Fibroblast of mammary gland (primary cell): ENCODE measurements at regions not wholly inside any gene's neighbourhood (a gene's known extent, or its start where the extent isn't known, plus 50 kb on each side); places are given as distances from the start of the nearest gene placed in this dataset.

ENCODE experiments used
- DNase-seq: peaks from one replicate; pipeline ENCODE4 v3.0.0-alpha.2; 2010; ENCODE audit warnings: low read depth
- H3K4me3 ChIP-seq: 2 replicates; pipeline ENCODE4 v1.5.1; 2011; ENCODE audit warnings: low read depth, mild to moderate bottlenecking, low read length, moderate library complexity; ENCODE audit not compliant: control insufficient read depth
- TF ChIP-seq, protein P1 (sequence below): conservative IDR thresholded peaks from 2 replicates; pipeline ENCODE4 v1.5.1; 2011; ENCODE audit warnings: low read depth, low read length, inconsistent platforms; ENCODE audit not compliant: control insufficient read depth, insufficient read depth

DNA sequence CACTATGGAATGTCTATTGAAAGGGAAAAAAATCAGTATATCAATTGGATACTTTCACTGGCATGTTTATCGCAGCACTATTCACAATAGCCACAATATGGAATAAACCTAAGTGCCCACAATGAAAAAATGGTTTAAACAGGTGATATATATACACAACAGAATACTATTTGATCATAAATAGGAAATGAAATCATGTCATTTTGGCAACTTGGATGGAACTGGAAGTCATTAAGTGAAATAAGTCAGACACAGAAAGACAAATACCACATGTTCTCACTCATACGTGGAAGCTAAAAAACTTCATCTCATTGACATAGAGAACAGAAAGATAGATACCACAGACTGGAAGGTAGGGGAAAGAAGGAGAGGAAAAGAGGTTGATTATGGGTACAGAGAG is 471.6 kb upstream of the FTMT start:
- DNase-seq = no peak
- TF ChIP-seq, protein P1, sequence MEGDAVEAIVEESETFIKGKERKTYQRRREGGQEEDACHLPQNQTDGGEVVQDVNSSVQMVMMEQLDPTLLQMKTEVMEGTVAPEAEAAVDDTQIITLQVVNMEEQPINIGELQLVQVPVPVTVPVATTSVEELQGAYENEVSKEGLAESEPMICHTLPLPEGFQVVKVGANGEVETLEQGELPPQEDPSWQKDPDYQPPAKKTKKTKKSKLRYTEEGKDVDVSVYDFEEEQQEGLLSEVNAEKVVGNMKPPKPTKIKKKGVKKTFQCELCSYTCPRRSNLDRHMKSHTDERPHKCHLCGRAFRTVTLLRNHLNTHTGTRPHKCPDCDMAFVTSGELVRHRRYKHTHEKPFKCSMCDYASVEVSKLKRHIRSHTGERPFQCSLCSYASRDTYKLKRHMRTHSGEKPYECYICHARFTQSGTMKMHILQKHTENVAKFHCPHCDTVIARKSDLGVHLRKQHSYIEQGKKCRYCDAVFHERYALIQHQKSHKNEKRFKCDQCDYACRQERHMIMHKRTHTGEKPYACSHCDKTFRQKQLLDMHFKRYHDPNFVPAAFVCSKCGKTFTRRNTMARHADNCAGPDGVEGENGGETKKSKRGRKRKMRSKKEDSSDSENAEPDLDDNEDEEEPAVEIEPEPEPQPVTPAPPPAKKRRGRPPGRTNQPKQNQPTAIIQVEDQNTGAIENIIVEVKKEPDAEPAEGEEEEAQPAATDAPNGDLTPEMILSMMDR = no peak
- H3K4me3 ChIP-seq = no peak overlapping the region

DNA sequence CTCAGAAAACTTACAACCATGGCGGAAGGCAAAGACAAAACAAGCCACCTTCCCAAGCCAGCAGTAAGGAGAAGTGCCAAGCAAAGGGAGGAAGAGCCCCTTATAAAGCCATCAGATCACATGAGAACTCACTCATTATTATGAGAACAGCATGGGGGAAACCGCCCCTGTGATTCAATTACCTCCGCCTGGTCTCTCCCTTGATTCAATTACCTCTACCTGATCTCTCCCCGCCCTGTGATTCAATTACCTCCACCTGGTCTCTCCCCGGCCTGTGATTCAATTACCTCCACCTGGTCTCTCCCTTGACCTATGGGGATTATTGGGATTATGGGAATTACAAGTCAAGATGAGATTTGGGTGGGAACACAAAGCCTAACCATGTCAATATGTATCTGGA is 467.3 kb upstream of the FTMT start:
- DNase-seq = no peak
- TF ChIP-seq, protein P1 = no peak
- no peak overlapping the region for H3K4me3 ChIP-seq

DNA sequence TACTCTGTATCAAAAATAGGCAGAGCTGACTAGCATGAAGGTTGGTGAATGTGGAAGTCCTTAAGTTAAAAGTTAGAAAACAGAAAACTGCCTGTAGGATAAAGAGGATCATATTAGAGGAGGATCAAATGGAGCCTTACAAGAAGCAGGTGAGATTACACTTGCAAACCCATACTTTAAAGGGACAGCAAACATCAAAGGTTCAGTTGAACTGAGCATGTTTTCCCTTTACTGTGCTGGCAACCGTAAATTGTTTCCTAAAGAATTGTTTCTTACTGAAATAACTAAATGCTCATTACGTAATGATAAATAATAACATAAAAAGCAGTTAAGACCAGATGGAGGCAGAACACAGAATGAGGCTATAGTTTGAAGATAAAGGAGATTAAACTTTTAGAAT is 465.3 kb upstream of the FTMT start:
- DNase-seq = no peak
- TF ChIP-seq, protein P1 = no peak
- H3K4me3 ChIP-seq = no peak overlapping the region

DNA sequence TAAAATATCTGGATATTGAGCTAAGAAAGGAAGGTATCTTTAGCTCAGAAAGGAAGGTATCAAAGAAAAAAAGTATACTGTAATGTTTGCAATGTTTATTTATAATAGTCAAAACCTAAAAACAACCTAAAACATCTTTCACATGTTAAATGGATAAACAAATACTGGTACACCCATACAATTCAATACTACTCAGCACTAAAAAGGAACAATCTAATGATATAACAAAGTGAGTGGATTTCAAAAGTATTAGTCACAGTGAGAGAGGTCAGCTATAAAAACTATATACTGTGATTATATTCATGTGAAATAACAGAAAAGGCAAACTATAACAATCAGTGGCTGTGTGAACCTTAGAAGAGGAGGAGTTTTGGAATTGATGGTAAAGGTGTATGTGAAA is 455.0 kb upstream of the FTMT start:
- H3K4me3 ChIP-seq = no peak overlapping the region
- TF ChIP-seq, protein P1 = no peak

DNA sequence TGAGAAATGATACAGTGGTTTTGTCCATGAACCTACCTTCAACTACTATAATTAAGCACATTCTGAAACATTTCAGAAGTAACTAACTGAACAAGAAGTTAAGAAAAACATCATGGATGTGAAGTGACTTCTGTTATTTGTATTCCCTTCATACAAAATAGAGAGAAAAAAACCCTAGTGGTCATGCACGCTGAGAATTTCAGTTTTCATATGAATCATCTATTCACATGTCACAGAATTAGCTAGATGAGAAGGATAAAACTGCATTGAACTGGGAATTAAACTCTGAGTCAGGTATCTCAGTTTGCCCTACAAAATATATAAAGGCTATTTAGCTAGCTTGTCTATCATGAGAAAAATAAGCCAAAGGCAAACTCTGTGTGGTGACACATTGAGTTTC is 451.8 kb upstream of the FTMT start:
- TF ChIP-seq, protein P1 = no peak
- DNase-seq = no peak
- no peak overlapping the region for H3K4me3 ChIP-seq

More for the DNA sequence above, 455.0 kb upstream of the FTMT start:
- no peak for DNase-seq

DNA sequence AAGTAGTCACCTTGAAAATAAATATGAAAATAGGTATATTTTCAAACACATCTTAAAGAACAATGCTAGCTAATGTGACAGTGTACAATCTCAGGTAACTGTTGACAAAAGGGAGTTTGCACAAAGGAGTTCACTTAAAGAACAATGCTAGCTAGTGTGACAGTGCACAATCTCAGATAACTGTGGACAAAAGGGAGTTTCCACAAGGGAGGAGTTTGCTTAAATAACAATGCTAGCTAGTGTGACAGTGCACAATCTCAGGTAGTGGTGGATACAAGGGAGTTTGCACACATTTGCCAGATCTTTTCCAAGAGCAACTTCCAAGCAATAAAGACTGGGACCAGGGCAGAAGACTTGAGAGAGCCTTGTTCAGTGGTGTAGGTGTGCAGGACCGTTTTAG is 442.9 kb upstream of the FTMT start:
- H3K4me3 ChIP-seq = no peak overlapping the region
- no peak for DNase-seq
- TF ChIP-seq, protein P1 = no peak

DNA sequence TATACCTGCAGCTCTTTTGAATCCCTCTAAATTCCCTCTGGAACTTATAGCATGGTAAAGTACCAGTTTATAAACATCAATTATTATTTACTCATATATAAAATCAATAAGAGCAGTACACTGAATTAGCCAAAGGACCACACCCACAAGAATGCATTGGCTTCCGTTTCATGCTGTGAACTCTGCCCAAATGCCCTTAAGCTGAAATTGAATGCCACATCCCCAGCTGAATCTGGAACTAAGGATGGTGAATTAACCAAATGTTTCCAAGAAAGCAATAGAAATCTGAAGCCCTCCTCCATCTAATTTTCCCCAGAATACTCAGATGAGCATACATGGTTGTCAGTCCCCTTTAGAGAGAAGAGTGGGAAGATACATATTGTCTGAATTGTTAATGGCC is 436.4 kb upstream of the FTMT start:
- no peak for DNase-seq

More for the DNA sequence above, 436.4 kb upstream of the FTMT start:
- no peak overlapping the region for H3K4me3 ChIP-seq
- TF ChIP-seq, protein P1 = no peak
